Kidney capillary endothelial cell (primary cell): ENCODE measurements at regions not wholly inside any gene's neighbourhood (a gene's known extent, or its start where the extent isn't known, plus 50 kb on each side); places are given as distances from the start of the nearest gene placed in this dataset.
A peak's percentile ranks its signal among the peaks of the same experiment; 100 is the strongest.

Source experiments
- DNase-seq: peaks from one replicate; pipeline ENCODE4 v3.0.0-alpha.2; 2018; ENCODE audit warnings: low spot score

GRCh38 chr7:41133690-41134299 is 569.1 kb downstream of the INHBA start:
- no peak for DNase-seq

- DNase-seq, result no peak
Measured at GRCh38 chr7:41131956-41132355, 570.9 kb downstream of the INHBA start.

GRCh38 chr7:41130561-41131236 is 572.2 kb downstream of the INHBA start:
- DNase-seq, result no peak

- DNase-seq, result no peak
Measured at GRCh38 chr7:41130086-41130485, 572.8 kb downstream of the INHBA start.

GRCh38 chr7:41125343-41125742 is 577.5 kb downstream of the INHBA start:
- no peak for DNase-seq

GRCh38 chr7:41122256-41122987 is 580.5 kb downstream of the INHBA start:
- no peak for DNase-seq

GRCh38 chr7:41121228-41121627 is 581.7 kb downstream of the INHBA start:
- no peak for DNase-seq

- no peak for DNase-seq
Measured at GRCh38 chr7:41118486-41118885, 584.4 kb downstream of the INHBA start.

- no peak for DNase-seq
Measured at GRCh38 chr7:41117431-41117830, 585.5 kb downstream of the INHBA start.

GRCh38 chr7:41116817-41117216 is 586.1 kb downstream of the INHBA start:
- DNase-seq, result no peak

GRCh38 chr7:41116337-41116736 is 586.6 kb downstream of the INHBA start:
- DNase-seq, result no peak

GRCh38 chr7:41114691-41115090 is 588.2 kb downstream of the INHBA start:
- no peak for DNase-seq

- DNase-seq, result no peak
Measured at GRCh38 chr7:41114131-41114530, 588.8 kb downstream of the INHBA start.

- no peak for DNase-seq
Measured at GRCh38 chr7:41113719-41114118, 589.2 kb downstream of the INHBA start.

GRCh38 chr7:41110186-41110585 is 592.7 kb downstream of the INHBA start:
- no peak for DNase-seq

- no peak for DNase-seq
Measured at GRCh38 chr7:41108821-41109220, 594.1 kb downstream of the INHBA start.

- no peak for DNase-seq
Measured at GRCh38 chr7:41107938-41108448, 594.9 kb downstream of the INHBA start.

GRCh38 chr7:41107330-41107937 is 595.5 kb downstream of the INHBA start:
- peak; percentile 13 for DNase-seq

GRCh38 chr7:41104631-41105030 is 598.3 kb downstream of the INHBA start:
- no peak for DNase-seq

GRCh38 chr7:41103331-41103730 is 599.6 kb downstream of the INHBA start:
- no peak for DNase-seq

GRCh38 chr7:41098846-41099245 is 604.0 kb downstream of the INHBA start:
- no peak for DNase-seq

- no peak for DNase-seq
Measured at GRCh38 chr7:41098402-41098801, 604.5 kb downstream of the INHBA start.

- DNase-seq, result no peak
Measured at GRCh38 chr7:41097501-41097900, 605.4 kb downstream of the INHBA start.
